GM12875 (cell line): ENCODE measurements at regions not wholly inside any gene's neighbourhood (a gene's known extent, or its start where the extent isn't known, plus 50 kb on each side); places are given as distances from the start of the nearest gene placed in this dataset.

Source experiments
- H3K4me3 ChIP-seq: one replicate; pipeline ENCODE4 v1.5.1; 2011; ENCODE audit warnings: low read depth, low read length, control low read depth
- TF ChIP-seq, protein P1 (sequence below): IDR thresholded peaks from 2 replicates; pipeline ENCODE4 v1.5.1; 2011; ENCODE audit warnings: low read depth, mild to moderate bottlenecking, control low read depth, inconsistent platforms, low read length, moderate library complexity, borderline replicate concordance; ENCODE audit not compliant: insufficient read depth

DNA sequence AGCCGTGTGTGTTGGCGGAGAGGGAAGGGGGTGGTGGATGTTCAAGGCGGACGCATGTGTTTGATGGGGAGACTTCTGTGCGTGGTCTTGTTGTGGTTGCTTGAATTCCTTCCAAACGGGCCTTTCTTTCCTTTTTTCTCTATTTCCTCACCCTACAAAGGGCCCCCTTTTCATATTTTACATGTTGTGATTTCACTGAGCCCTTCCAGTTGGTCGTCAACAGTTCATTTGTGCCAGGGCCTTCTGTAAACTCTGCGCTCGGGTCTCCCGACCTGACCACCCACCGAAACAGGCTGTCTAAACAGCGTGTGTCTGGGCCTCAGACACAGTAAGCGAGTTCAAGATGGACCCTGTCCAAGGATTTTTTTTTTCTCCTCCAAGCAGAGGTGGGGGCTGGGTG, 228.4 kb downstream of the IRF8 start:
- TF ChIP-seq, protein P1, sequence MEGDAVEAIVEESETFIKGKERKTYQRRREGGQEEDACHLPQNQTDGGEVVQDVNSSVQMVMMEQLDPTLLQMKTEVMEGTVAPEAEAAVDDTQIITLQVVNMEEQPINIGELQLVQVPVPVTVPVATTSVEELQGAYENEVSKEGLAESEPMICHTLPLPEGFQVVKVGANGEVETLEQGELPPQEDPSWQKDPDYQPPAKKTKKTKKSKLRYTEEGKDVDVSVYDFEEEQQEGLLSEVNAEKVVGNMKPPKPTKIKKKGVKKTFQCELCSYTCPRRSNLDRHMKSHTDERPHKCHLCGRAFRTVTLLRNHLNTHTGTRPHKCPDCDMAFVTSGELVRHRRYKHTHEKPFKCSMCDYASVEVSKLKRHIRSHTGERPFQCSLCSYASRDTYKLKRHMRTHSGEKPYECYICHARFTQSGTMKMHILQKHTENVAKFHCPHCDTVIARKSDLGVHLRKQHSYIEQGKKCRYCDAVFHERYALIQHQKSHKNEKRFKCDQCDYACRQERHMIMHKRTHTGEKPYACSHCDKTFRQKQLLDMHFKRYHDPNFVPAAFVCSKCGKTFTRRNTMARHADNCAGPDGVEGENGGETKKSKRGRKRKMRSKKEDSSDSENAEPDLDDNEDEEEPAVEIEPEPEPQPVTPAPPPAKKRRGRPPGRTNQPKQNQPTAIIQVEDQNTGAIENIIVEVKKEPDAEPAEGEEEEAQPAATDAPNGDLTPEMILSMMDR, result no peak

DNA sequence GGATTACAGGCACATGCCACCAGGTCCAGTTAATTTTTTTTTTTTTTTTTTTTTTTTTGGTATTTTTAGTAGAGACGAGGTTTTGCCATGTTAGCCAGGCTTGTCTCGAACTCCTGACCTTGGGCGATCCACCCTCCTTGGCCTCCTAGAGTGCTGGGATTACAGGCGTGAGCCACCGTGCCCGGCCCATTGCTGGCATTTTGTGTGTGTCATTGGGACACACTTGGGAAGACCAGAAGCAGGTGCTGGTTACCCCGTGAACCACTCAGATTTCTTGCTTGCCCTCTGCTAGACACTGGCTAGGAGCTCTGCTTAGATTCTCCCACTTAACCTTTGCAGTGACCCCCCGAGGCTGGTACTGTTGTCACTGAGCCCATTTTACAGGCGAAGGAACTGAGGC, 229.3 kb downstream of the IRF8 start:
- TF ChIP-seq, protein P1, result no peak
- no peak overlapping the region for H3K4me3 ChIP-seq

More for the DNA sequence above, 228.4 kb downstream of the IRF8 start:
- no peak overlapping the region for H3K4me3 ChIP-seq

DNA sequence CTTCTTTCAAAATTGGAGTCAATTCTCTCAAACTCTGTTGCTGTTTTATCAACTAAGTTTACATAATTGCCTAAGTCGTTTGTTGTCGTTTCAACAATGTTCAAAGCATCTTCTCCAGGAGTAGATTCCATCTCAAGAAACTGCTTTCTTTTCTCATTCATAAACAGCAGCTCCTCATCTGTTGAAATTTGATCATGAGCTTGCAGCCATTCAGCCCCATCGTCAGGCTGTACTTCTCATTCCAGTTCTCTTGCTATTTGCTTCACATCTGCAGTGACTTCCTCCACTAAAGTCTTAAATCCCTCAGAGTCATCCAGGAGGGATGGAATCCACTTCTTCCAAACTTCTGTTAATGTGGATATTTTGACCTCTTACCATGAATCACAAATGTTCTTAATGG, 230.6 kb downstream of the IRF8 start:
- TF ChIP-seq, protein P1, result no peak
- no peak overlapping the region for H3K4me3 ChIP-seq

DNA sequence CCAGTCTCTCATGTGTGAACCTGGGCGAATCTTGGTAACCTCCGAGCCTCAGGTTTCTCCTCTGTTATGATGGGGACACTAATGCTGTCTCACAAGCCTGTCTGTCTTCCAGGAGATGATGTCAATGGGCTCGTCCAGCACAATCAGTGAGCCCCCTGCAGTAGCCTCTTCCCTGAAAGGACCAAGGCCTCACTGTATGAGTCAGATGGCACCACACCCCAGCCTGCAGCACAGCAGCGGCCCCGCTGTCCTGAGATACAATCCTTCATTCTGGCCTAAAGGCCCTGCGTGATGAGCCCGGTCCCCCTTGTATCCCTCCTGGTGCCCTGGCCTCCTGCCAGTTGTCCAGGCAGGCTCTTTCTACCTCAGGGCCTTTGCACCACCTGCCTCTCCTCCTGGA, 234.4 kb downstream of the IRF8 start:
- TF ChIP-seq, protein P1, result no peak
- H3K4me3 ChIP-seq, result no peak overlapping the region

DNA sequence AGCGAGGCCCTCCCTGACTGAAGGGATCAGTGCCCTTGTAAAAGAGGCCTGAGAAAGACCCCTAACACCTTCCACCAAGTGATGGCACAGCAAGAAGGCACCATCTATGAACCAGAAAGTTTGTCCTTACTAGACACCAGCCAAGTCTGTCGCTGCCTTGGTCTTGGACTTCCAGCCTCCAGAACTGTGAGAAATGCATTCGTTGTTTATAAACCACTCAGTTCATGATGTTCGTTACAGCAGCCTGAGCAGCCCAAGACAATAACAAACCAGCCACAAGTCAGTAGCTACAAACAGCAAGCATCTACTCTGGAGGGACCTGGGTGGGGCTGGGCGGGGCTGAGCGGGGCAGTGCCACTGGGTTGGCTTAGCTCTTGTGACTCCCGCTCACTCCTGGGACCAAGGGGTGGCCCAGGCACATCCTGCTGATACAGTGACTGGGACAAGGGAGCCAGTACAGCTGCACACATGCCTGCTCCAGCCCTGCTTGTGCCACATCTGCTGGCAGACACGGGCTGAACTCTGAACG, 234.9 kb downstream of the IRF8 start:
- H3K4me3 ChIP-seq, result no peak overlapping the region
- TF ChIP-seq, protein P1, result no peak

DNA sequence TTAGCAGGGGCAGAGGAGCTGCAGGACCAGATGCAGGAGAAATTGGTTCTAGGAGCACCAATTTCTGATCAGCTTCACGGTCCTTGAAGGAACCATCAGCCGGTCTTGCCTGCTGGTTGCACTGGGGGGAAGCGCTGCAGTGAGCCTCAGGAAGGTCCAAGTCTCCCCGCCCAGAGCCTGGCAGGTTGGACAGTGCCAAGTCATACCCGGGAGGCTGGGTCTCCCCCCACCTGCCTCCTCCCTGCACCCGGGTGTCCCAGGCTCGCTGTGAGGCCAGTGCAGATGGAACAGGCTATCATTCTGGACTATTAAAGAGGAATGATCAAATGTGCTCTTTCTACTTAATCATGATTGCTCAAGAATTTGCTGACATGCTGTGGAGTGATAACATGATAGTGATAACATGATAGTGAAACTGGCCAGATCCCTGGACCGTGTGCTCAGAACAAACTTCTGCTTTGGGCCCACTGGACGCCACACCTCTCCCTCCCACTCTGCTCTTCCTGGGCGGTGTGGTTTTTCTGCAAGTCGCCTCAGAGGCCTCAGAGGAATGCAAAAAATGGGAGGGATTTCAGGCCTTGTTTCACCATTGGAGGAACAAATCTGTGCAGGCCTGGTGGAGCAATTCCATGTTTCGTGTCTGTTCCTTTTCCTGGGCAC, 236.0 kb downstream of the IRF8 start:
- H3K4me3 ChIP-seq, result no peak overlapping the region
- TF ChIP-seq, protein P1, result no peak

DNA sequence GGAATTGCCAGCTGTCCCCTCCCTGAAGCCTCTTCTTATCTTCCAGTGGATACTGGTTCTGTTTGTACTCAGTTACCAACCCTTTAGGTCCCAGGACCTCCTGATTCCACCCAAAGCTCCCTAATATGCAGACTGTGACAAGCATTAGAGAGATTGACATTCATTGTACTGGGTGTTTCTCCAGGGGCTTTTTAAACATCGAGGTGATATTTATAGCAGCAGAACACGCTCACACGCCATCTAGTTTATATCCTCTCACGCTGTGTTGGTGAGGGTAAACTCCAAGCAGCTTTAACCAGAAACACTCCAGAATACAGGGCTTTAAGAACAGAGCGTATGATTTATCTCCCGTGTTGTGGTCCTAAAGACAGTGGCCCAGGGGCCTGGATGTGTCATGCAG, 238.4 kb downstream of the IRF8 start:
- TF ChIP-seq, protein P1, result no peak
- H3K4me3 ChIP-seq, result no peak overlapping the region
